IPS-NIHi7 (cell line): ENCODE measurements at regions not wholly inside any gene's neighbourhood (a gene's known extent, or its start where the extent isn't known, plus 50 kb on each side); places are given as distances from the start of the nearest gene placed in this dataset.
"Not testable (repeated sequence)": the region's sequence is repeated elsewhere in the genome, so short reads cannot be mapped to it uniquely, and the experiment has no call there.

Experiments
- DNase-seq: peaks from one replicate; pipeline ENCODE4 v3.0.0; 2012; ENCODE audit warnings: mixed read lengths; ENCODE audit errors: extremely low spot score

GRCh38 chr12:75868501-75868900 is 163.1 kb downstream of the PHLDA1 start:
- no peak for DNase-seq

- DNase-seq = no peak
These were observed 166.3 kb downstream of the PHLDA1 start for GRCh38 chr12:75865315-75865714.

GRCh38 chr12:75864161-75864560 is 167.4 kb downstream of the PHLDA1 start:
- DNase-seq = no peak

GRCh38 chr12:75863533-75863932 is 168.0 kb downstream of the PHLDA1 start:
- DNase-seq = no peak

GRCh38 chr12:75862692-75863471 is 168.7 kb downstream of the PHLDA1 start:
- DNase-seq = no peak

GRCh38 chr12:75859868-75860267 is 171.7 kb downstream of the PHLDA1 start:
- no peak for DNase-seq

- no peak for DNase-seq
These were observed 175.3 kb downstream of the PHLDA1 start for GRCh38 chr12:75856235-75856634.

GRCh38 chr12:75855360-75855759 is 176.2 kb downstream of the PHLDA1 start:
- DNase-seq = no peak

GRCh38 chr12:75854681-75855309 is 176.8 kb downstream of the PHLDA1 start:
- DNase-seq = no peak

GRCh38 chr12:75854137-75854536 is 177.4 kb downstream of the PHLDA1 start:
- DNase-seq = not testable (repeated sequence)

- DNase-seq = no peak
These were observed 177.9 kb downstream of the PHLDA1 start for GRCh38 chr12:75853626-75854025.

- no peak for DNase-seq
These were observed 178.6 kb downstream of the PHLDA1 start for GRCh38 chr12:75852956-75853355.

GRCh38 chr12:75852143-75852542 is 179.4 kb downstream of the PHLDA1 start:
- no peak for DNase-seq

- DNase-seq = peak; percentile 29
These were observed 180.7 kb downstream of the PHLDA1 start for GRCh38 chr12:75850721-75851462.

- no peak for DNase-seq
These were observed 182.6 kb downstream of the PHLDA1 start for GRCh38 chr12:75848961-75849360.

- no peak for DNase-seq
These were observed 183.1 kb downstream of the PHLDA1 start for GRCh38 chr12:75848431-75848925.

- no peak for DNase-seq
These were observed 185.5 kb downstream of the PHLDA1 start for GRCh38 chr12:75846102-75846501.

GRCh38 chr12:75844985-75845384 is 186.6 kb downstream of the PHLDA1 start:
- DNase-seq = no peak

GRCh38 chr12:75844049-75844770 is 187.4 kb downstream of the PHLDA1 start:
- DNase-seq = no peak

GRCh38 chr12:75842090-75842489 is 189.5 kb downstream of the PHLDA1 start:
- no peak for DNase-seq

GRCh38 chr12:75840994-75841355 is 190.6 kb downstream of the PHLDA1 start:
- DNase-seq = no peak

GRCh38 chr12:75838309-75838708 is 193.3 kb downstream of the PHLDA1 start:
- DNase-seq = no peak
